Caco-2 (cell line): ENCODE measurements at regions not wholly inside any gene's neighbourhood (a gene's known extent, or its start where the extent isn't known, plus 50 kb on each side); places are given as distances from the start of the nearest gene placed in this dataset.

Source experiments
- BruUV-seq: library from RNA; stranded (reverse); fragments of 400-500 nt; replicated peaks from 2 replicates; lab custom pipeline; 2021; lab: Mats Ljungman, UMichigan
- CTCF ChIA-PET: fragments of 300-600 bp; sonication (Branson Sonifier 250); formaldehyde crosslinking; loops from one replicate; lab custom pipeline; 2022; ENCODE audit warnings: antibody characterized with exemption; lab: Charles Lee
- POLR2A ChIA-PET: fragments of 300-600 bp; sonication (Branson Sonifier 250); formaldehyde crosslinking; loops from one replicate; lab custom pipeline; 2022; ENCODE audit warnings: antibody characterized with exemption; lab: Charles Lee
- DNase-seq, 2 experiments: peaks; one replicate each; pipeline versions ENCODE4 v3.0.0 to v3.0.0-alpha.2; 2020 to 2022
- H3K27me3 ChIP-seq: replicated peaks from 2 replicates; pipeline ENCODE4 v1.6.0; 2011; ENCODE audit warnings: low read length; ENCODE audit not compliant: control insufficient read depth, insufficient read depth
- H3K36me3 ChIP-seq: 2 replicates; pipeline ENCODE4 v1.5.1; 2011; ENCODE audit warnings: low read length; ENCODE audit not compliant: control insufficient read depth, insufficient read depth
- H3K4me1 ChIP-seq: fragments of 250-450 bp; sonication (Bioruptor Pico); 2 replicates; pipeline ENCODE4 v1.5.1; 2020; ENCODE audit warnings: mild to moderate bottlenecking
- H3K4me3 ChIP-seq: 2 replicates; pipeline ENCODE4 v1.5.1; 2011; ENCODE audit warnings: low read depth, mild to moderate bottlenecking, control low read depth, low read length
- H3K9me3 ChIP-seq: fragments of 250-450 bp; sonication (Bioruptor Pico); 2 replicates; pipeline ENCODE4 v1.5.1; 2020; ENCODE audit warnings: mild to moderate bottlenecking, moderate library complexity
- H3K27ac Mint-ChIP-seq: one replicate; pipeline ENCODE4 v1.8.0; 2022; ENCODE audit warnings: mixed read lengths; ENCODE audit not compliant: unreplicated experiment
- H3K27me3 Mint-ChIP-seq: one replicate; pipeline ENCODE4 v1.8.0; 2022; ENCODE audit warnings: mixed read lengths; ENCODE audit not compliant: insufficient read depth, unreplicated experiment
- H3K36me3 Mint-ChIP-seq: one replicate; pipeline ENCODE4 v1.8.0; 2022; ENCODE audit warnings: mild to moderate bottlenecking, mixed read lengths; ENCODE audit not compliant: insufficient read depth, unreplicated experiment
- H3K4me1 Mint-ChIP-seq: one replicate; pipeline ENCODE4 v1.8.0; 2022; ENCODE audit warnings: low read depth, mixed read lengths; ENCODE audit not compliant: unreplicated experiment
- H3K4me3 Mint-ChIP-seq: one replicate; pipeline ENCODE4 v1.8.0; 2022; ENCODE audit warnings: mild to moderate bottlenecking, moderate library complexity, mixed read lengths; ENCODE audit not compliant: unreplicated experiment
- H3K9me3 Mint-ChIP-seq: one replicate; pipeline ENCODE4 v1.8.0; 2022; ENCODE audit warnings: mixed read lengths; ENCODE audit not compliant: unreplicated experiment
- CTCF ChIP-seq, 2 experiments: fragments of 200-600 bp in 1 of 2; IDR thresholded peaks; 1 replicate in 1 of 2; 2 replicates in 1 of 2; pipeline versions ENCODE4 v1.5.1 to v1.8.0; 2011 to 2022; ENCODE audit warnings: antibody characterized with exemption in 1 of 2, control low read depth in 1 of 2, inconsistent platforms in 1 of 2, low read depth in 1 of 2, low read length in 1 of 2, mild to moderate bottlenecking in 1 of 2, moderate library complexity in 1 of 2; ENCODE audit not compliant: insufficient read depth in 1 of 2, severe bottlenecking in 1 of 2, unreplicated experiment in 1 of 2
- intact Hi-C: fragments of 100-400 bp; cut with micrococcal nuclease; formaldehyde crosslinking; loops from one replicate; pipeline ENCODE4 v1.10.0; 2022; ENCODE audit not compliant: unreplicated experiment

DNA sequence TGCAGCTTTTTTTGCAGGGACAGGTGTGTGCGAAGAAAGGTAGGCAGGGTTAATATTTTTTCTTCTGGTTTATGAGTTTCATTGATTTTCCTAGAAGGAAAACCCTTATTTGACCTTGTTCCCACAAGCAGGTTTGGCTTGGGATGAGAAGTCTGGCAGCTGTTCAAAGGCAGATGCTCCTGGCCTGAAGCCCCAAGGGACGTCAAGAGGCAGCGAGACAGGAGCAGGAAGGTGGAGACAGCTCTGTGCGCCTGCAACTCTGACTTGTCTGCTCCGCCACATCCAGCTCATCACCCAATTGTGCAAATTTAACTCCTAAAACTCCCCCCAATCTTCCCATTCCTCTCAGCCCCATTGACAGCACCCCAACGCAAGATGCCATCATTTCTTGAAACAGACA, 136.8 kb upstream of the XYLT1 start:
- Mint-ChIP-seq H3K9me3 (no peaks in the 10 kb centered on the region), H3K36me3 (no peaks in the 10 kb centered on the region), H3K27ac (no peak overlapping the region), H3K4me3 (no peak overlapping the region), H3K27me3 (peaks cover 4% of the 10 kb centered on the region), H3K4me1 (no peaks in the 10 kb centered on the region)
- H3K27me3 ChIP-seq = no peaks in the 10 kb centered on the region
- no peak for DNase-seq
- no peak overlapping the region for H3K4me3 ChIP-seq
- intact Hi-C loops = no loop called here
- H3K36me3 ChIP-seq = no peaks in the 10 kb centered on the region
- POLR2A ChIA-PET = no interaction called here
- CTCF ChIA-PET = no interaction called here
- no peaks in the 10 kb centered on the region for H3K4me1 ChIP-seq
- no peaks in the 10 kb centered on the region for H3K9me3 ChIP-seq
- TF ChIP-seq CTCF (IDR thresholded peaks at IDR 0.05; ENCODE audit: insufficient read depth in 1 of 2, low read depth in 1 of 2, low read length in 1 of 2, severe bottlenecking in 1 of 2, unreplicated experiment in 1 of 2) = no peak
- BruUV-seq = no TSS peak

DNA sequence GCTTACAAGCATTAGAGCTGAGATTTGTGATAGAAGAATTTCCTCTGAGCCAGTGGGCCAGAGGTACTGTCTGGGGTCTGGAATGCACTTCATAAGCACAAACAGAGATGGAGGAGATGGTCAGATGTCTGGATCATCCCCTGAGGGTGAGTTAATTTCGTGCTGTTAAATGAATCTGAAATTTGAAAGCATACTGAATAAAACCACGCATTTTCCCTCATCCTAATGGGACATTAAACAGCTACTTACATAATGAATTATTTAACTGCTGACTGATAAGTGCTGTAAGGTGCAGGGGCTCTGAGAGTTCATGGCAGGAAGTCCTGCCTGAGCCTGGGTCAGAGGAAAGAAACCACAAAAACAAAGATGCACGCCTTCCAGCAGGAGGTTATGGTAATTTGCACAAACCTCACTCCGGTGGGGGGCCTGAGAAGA, 136.3 kb upstream of the XYLT1 start:
- no peaks in the 10 kb centered on the region for H3K4me1 Mint-ChIP-seq
- H3K36me3 Mint-ChIP-seq = no peaks in the 10 kb centered on the region
- no peak for TF ChIP-seq CTCF (IDR thresholded peaks at IDR 0.05; ENCODE audit: insufficient read depth in 1 of 2, low read depth in 1 of 2, low read length in 1 of 2, severe bottlenecking in 1 of 2, unreplicated experiment in 1 of 2)
- no TSS peak for BruUV-seq
- no peak overlapping the region for H3K27ac Mint-ChIP-seq
- no peak overlapping the region for H3K4me3 ChIP-seq
- DNase-seq = no peak
- no peak overlapping the region for H3K4me3 Mint-ChIP-seq
- intact Hi-C loops = no loop called here
- CTCF ChIA-PET = no interaction called here
- H3K4me1 ChIP-seq = no peaks in the 10 kb centered on the region
- peaks cover 4% of the 10 kb centered on the region for H3K27me3 Mint-ChIP-seq
- no peaks in the 10 kb centered on the region for H3K9me3 Mint-ChIP-seq
- POLR2A ChIA-PET = no interaction called here
- no peaks in the 10 kb centered on the region for H3K36me3 ChIP-seq
- no peaks in the 10 kb centered on the region for H3K27me3 ChIP-seq
- no peaks in the 10 kb centered on the region for H3K9me3 ChIP-seq

GRCh38 chr16:17606460-17606859, 135.7 kb upstream of the XYLT1 start:
- H3K4me3 ChIP-seq = no peak overlapping the region
- H3K36me3 ChIP-seq = no peaks in the 10 kb centered on the region
- peaks cover 4% of the 10 kb centered on the region for H3K27me3 Mint-ChIP-seq
- DNase-seq = no peak
- no peak overlapping the region for H3K4me3 Mint-ChIP-seq
- POLR2A ChIA-PET = no interaction called here
- intact Hi-C loops = no loop called here
- CTCF ChIA-PET = no interaction called here
- no peaks in the 10 kb centered on the region for H3K9me3 Mint-ChIP-seq
- H3K27ac Mint-ChIP-seq = no peak overlapping the region
- H3K27me3 ChIP-seq = no peaks in the 10 kb centered on the region
- no TSS peak for BruUV-seq
- no peaks in the 10 kb centered on the region for H3K4me1 Mint-ChIP-seq
- H3K9me3 ChIP-seq = no peaks in the 10 kb centered on the region
- no peak for TF ChIP-seq CTCF (IDR thresholded peaks at IDR 0.05; ENCODE audit: insufficient read depth in 1 of 2, low read depth in 1 of 2, low read length in 1 of 2, severe bottlenecking in 1 of 2, unreplicated experiment in 1 of 2)
- H3K36me3 Mint-ChIP-seq = no peaks in the 10 kb centered on the region
- H3K4me1 ChIP-seq = no peaks in the 10 kb centered on the region
